Activated T-cell treated with anti-CD3 and anti-CD28 coated beads for 1 hour (primary cell): ENCODE measurements at regions not wholly inside any gene's neighbourhood (a gene's known extent, or its start where the extent isn't known, plus 50 kb on each side); places are given as distances from the start of the nearest gene placed in this dataset.
"Not testable (repeated sequence)": the region's sequence is repeated elsewhere in the genome, so short reads cannot be mapped to it uniquely, and the experiment has no call there.

ENCODE experiments used
- DNase-seq: peaks from one replicate; pipeline ENCODE4 v3.0.0-alpha.2; 2020; ENCODE audit warnings: low read depth

DNA sequence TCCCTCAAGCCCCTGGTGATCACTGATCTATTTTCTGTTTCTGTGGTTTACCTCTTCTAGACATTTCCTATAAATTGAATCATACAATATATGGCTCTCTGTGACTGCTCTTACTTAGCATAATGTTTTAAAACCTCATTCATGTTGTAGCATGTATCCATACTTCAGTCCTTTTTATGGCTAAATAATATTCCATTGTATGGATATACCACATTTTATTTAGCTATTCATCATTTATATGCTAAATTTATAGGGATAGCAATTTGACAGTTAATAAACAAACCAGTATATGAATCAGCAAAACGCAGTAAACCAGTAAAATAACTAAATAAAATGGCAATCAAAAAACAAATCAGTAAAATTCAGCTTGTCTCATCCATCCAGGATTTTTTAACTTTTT is 286.1 kb upstream of the HNRNPA3 start:
- no peak for DNase-seq

DNA sequence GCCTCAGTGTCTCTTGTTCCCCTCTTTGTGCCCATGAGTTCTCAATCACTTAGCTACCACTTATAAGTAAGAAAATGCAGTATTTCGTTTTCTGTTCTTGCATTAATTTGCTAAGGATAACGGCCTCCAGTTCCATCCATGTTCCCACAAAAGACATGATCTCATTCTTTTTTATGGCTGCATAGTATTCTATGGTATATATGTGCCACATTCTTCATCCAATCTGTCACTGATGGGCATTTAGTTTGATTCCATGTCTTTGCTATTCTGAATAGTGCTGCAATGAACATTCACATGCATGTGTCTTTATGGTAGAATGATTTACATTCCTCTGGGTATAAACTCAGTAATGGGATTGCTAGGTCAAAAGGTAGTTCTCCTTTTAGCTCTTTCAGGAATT is 283.2 kb upstream of the HNRNPA3 start:
- not testable (repeated sequence) for DNase-seq

DNA sequence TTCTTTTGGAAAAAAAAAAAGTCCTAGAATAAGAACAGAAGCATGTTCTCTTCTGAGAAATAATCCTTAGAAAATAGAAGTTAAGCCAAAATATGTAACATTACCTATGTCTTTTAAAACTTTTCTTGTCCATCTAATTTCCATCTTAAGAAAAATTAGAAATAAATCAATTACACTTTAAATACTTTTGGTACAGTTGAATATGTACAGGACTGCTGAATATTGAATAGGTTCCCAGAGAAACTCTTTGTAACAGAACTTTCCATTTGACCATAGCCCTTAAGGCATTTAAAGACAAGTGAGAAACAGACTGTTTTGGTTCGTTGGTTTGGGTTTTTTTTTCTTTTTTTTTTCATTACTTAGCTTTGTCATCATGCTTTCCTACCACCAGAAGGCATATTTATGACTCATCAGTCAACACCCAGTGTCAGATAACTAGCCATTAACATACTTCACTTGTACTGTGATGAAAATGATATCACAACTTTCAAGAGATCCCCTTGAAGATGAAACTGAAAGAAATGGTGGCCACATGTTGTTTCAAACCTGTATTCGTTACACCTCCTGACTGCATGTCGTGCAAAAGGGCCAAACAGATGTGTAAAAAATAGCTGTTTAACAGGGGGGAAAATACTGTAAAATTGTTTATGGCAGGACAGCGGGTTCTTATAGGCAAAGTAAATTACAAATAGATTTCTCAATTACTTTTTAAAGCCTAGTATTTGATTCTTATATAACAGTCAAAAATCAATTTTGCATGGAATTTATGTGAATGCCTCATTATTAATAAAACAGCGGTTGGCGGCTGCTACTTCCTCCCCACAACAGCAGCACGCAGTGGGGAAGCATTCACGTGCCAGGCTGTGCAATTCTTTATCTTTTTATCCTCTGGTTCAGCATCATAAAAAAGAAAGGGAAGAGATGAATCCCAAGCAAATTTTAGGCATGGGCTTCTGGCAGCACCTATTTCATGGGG is 280.7 kb upstream of the HNRNPA3 start:
- no peak for DNase-seq

DNA sequence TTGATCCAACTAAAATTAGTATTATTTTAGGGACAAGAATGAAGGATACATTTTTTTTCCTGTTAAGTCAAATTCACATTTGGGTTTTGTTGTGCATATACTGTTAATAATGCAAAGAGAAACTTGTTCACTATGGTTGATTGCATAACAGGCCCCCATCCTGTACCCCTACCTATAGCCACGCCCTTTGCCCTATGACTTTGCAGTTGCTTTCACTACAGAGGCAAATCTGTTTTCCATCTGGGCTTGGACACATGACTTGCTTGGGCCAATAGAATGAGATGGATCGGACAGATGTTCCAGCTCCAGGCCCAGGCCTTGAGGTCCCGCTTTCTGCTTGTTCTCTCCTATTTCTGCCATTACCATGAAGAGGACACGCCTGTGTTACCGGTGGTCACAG is 278.5 kb upstream of the HNRNPA3 start:
- no peak for DNase-seq

DNA sequence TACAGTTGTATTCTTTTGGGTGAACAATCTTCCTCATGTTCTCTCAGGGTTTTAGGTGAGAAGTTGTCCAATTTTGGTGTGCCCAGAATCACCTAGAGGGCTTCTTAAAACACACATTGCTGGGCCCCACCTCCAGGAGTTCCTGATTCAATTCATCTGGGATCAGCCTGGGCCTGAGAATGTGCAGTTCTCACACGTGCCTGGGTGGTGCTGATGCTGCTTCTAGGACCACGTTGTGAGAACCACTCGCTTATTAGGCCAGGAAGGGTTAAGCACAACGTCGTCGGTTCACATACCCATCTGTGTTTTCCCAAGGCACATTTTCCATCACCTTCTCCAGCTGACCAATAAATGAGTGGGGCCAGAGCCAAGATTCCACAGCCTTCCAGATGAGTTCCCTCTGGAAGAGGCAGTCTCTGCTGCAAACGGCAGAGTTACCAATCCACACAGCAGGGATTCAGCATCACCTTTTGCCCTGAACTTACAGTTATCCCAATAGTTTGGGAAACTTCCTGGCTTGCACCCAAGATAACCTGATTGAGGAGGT is 277.7 kb upstream of the HNRNPA3 start:
- DNase-seq = no peak

DNA sequence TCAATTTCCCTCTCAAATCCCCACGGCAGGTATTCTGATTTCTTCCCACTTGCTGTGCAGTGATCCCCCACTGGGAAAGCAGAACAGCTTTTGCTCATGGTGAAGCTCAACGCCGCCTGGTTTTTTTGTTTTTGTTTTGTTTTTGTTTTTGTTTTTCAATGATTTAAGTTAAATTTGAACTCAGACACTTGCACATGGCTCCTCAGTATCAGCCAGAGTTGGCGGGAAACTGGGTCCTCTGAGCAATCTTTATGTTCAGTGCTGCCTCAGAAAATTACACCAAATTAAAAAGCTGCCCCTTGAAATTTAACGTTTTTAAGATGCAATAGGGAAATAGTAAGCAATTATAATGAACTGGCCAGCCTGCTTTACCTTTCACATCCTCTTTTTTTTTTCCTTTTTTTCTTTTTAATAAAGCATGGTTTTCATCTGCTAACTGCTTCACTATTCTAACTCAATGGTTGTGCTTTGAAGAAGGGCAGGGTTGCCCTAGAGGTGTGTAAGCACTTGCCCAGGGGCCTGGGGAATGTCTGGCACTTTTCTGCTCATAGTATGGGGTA is 277.0 kb upstream of the HNRNPA3 start:
- no peak for DNase-seq

DNA sequence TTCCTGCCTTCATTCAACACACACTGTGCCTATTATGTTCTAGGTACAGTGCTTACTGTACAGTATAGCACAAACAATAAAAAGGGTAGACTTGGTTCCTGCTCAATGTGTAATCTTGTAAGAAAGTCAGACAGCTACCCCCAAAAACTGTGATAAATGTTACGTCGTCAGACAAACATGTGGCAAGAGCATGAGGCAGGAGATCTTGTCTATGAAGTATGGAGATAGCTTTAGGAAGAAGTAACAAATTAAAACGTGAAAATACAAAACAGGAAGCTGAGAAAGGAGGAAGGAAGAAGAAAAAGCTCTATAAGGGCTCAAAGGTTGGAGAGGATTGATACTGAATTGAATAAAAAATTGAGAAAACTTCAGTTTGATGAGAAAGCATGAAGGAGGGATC is 276.2 kb upstream of the HNRNPA3 start:
- no peak for DNase-seq

DNA sequence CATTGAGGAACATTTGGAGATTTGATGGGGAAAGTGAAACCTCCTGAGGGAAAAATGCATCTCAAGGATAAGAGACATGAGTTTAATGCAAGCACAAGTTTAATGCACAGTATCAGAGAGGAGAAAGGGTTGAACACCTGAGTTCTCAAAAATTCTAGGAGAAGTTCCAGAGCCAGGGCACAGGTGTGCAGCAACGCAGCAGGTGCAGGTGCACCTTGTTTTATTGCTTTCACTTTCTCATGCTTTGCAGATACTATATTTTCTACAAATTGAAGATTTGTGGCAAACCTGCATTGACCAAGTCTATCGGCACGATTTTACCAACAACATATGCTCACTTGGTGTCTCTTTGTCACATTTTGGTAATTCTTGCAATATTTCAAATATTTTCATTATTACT is 267.6 kb upstream of the HNRNPA3 start:
- no peak for DNase-seq

DNA sequence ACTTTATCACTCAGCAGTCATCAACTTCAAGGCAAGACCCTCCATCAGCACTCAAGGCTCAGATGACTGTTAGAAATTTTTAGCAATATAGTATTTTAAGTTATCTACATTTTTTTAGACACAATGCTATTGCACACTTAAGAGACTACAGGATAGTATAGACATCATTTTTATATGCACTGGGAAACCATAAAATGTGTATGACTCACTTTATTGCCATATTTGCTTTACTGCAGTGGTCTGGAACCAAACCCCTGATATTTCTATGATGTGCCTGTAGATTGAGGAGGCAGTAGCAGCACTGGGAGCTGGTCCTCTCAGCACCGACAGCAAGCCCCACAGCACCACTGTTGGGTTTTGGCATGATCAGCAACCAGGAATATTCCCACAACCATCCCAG is 264.8 kb upstream of the HNRNPA3 start:
- no peak for DNase-seq

DNA sequence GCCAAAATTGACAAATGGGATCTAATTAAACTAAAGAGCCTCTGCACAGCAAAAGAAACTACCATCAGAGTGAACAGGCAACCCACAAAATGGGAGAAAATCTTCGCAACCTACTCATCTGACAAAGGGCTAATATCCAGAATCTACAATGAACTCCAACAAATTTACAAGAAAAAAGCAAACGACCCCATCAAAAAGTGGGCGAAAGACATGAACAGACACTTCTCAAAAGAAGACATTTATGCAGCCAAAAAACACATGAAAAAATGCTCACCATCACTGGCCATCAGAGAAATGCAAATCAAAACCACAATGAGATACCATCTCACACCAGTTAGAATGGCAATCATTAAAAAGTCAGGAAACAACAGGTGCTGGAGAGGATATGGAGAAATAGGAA is 261.4 kb upstream of the HNRNPA3 start:
- not testable (repeated sequence) for DNase-seq

DNA sequence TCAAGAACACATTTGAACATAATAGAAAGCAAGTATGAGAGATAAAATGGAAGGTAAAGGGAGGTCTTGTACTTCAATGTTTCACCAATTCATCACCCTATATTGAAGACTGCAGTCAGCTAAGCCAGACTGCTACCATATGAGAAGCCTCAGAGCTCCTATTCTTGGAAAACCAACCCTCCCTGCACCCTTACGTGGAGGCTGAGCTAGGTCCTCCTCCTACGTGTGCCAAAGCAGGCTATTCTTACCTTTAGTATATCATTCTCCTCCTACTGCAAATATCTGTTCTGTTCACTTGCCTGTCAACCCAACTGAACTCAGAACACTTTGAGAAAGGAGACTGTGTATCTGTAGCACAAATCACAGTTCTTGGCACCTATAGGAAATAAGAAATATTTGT is 255.8 kb upstream of the HNRNPA3 start:
- no peak for DNase-seq

DNA sequence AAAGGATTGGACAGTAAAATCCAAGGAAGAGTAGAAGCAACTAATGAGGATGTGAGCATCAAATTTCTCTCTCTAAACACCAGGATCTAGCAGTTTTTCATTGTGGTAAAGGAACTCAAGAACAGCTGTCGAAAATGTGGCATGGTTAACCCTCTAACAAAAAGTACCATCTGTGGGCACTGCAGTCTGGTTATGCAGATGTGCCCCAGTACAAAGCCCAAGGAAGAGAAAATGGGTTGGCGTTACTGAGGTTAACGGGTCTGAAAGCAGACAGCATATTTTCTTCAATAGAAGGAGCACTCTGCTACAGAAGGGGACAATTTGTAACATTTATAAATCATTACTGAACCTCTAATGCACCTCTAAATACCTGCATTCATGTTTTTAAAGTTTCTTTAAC is 253.0 kb upstream of the HNRNPA3 start:
- DNase-seq = no peak

DNA sequence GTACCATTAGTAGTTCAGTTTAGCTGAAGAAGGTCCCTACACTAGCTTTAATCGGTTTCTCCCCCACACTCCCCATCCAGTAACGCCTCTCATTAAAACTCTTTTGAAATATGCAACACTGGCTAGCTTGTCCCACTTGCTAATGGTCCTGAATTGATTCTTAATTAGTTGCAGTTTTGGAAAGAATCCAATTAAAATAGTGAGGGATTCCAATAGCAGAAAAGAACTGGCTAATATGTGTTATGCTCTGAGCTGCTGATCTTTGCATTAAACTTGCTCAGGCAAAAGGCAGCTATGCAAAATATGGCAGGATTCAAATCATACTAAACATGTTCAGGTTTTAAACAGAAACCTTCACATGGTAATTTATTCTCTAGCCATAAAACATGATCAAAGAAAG is 252.5 kb upstream of the HNRNPA3 start:
- DNase-seq = no peak

DNA sequence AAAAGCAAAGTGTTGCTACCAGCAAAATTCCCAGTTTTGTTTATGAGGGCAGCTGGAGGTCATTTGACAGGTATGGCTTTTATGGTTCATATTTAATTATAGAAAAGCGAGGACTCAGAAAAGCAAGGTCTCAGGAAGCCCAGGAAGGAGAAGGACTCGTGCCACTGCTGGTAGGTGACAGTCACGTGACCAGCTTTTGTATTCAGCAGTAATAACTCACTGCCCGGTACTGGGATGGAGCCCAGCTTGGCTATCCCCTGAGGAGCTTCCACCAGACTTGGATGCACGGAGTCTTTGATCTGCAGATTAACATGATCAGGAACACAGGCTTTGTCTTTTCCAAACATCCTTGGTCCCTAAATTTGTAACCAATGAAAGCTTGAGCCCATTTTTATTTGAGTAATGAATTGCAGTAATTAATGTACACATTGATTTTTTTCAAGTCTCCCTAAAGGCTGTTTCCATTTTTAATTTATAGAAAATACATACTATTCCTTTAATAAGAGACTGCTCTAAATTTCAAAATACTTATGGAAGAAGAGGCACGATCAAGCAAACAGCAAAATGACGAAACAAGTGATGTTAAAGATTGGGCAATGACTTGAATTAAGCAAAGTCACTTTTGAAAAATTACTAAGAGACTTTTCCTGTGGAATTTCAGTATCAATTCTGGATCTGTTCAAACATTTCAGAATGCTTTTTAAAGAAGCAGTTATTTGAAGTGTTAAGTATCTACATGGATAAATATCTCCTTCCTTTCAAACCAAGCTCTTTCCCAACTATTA is 251.7 kb upstream of the HNRNPA3 start:
- DNase-seq = no peak

DNA sequence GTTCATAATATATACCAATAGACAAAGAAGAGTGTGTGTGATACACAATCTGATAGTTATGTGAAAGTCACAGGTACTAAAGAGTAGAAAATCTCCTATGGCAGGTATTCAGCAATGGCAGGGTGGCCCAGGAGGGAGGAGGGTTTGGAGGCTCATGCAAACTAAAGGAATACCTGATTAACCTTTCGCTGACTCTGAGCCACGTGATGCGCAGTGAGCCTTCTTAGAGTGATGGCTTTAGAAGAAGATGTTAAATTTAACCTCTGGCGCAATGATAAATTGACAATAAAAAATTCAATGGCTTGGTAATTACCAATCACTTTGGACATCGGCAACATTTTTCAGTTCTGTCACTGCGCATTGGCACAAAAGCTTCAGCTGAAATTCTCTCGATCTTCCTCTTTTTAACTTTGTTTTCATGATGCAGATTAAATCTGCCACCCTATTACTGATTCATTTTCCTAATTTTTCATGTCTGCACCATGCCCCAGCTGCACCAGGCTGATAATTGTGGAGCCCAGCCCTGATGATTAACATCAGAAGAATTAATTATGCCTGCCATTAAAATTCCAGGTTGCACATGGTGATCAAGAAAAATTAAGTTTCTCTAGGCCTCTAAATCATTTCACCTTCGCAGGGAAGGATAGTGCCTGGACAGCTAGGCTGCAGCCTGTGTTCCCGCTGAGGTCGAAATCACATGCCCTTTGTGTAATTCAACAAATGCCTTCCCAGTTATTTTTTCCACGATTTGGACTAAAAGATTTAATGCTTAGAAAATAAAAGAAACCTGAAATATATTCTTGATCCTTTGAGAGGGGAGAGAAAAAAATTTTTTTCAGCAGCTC is 250.6 kb upstream of the HNRNPA3 start:
- DNase-seq = no peak

DNA sequence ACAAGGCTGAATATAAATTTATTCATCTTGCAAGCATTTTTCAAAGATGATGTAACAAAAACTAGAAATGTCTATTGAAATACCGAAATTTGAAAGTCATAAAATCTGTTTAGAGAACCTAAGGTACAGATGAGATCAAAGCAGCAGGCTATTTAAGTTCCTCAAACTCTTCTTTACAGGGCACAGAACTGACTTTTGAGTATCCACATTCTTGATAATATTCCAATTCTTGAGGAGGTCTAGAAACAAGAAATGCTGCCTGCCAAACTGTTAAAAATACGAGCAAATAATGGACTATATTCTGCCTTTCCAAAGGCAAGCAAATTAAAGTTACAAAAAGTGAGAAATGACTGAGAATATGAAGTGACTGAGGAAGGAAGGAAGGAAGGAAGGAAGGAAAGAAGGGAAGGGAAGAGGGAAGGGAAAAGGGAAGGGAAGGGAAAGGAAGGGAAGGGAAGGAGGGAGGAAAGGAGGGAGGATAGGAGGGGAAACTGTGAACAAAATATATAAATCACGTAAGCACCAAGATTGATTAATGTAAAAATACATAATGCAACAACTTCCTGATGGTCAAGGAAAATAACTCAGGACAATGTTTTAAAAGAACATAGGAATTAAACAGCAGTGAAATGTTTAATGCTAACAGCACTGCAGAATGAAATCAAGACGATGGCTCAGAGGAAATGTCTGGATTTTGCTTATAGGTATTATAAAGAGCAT is 248.9 kb upstream of the HNRNPA3 start:
- no peak for DNase-seq

DNA sequence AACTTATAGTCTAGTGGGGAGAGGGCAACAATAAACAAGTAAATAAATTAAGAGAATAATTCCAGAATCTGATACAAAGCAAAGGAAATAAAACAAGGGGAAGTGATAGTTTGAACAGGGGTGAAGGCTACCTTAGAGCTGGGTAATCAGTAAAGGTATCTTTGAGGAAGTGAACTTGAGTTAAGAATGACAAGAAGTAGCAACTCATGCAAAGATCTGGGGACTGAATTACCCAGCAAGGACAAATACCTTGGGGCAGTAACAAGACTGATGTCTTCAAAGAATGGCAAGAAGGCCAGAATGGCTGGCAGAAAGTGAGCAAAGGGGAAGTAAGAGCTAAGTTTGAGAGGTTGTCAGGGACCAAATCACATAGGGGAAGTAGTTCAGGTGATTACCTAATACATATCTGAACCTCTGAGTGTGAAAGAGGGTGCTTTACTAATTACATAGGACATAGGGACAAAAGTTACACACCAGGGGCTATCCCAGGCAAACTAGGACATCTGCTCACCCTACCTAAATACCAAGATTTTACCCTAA is 244.6 kb upstream of the HNRNPA3 start:
- DNase-seq = no peak

DNA sequence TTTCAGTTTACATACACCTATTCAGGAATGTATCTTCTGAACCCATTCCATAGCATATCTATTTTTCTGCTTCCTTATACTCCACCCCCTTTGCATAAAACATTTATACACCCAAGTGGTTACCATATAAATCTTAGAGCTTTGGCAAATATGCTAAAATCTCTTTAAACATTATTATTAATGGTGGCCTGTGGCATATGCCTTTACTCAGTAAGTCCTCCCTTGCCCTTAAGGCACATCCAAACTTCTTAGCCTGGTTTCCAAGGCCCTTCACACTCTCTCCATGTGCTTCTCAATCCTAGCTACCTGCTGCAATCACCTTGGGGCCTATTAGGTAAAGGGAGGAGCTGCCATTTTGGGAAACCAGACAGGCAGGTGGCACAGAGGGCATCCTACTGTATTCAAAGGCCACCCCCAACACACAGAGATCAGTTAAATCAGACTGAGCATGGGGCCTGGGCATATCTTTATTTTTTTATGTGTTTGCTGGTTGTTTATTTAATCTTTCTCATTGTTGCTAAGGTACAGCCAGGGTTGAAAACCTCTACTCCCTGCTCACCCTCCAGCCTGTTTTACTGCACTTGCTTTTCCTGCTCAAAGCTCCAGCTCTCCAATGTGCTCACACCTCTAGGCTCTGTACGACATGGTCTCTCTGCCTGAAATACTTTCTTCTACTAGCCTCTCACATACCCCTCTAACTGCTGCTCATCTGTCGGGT is 242.8 kb upstream of the HNRNPA3 start:
- DNase-seq = no peak

DNA sequence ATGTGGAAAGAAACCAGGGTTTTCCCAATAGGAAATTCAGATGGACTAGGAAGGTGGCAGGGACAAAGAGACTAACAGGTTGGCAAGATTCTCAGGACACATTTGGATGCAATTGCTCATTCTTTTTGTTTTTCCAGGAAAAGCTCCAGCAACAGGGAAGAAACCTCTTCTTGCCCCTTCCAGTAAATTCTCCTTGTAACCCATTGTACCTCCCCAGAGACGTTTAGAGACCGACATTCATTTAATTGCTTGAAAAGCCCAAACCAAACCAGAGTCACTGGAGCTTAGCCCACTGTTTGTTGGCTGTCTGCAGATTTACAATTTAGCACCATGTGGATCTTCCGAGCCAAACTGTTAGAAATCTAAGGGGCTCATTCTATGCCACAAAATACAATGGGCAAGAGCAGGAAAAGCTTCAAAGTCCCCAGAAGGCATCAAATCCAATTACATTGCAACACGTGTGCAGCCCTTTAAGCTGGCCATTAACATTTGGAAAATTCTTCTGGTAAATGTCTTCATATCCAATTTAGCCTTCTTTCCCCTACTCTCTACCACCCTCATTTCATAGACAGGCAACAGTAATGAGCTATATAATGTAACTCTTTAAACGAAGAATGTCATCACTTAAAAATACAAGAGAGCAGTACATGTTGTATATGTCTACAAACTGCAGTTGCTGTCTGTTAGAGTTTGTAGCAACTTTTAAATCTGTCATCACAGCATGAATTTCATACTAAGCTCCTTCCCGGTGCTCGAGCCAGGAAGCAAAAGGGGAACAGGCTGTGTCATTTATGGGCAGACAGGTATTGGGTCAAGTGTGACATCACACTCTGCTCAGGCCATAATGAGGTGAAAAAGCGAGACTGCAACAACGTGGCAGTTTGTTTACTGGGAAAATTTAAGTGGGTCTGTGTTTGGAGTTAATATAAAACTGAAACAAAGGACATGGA is 235.6 kb upstream of the HNRNPA3 start:
- no peak for DNase-seq
